Neural progenitor cell (in vitro differentiated cells): ENCODE measurements at regions not wholly inside any gene's neighbourhood (a gene's known extent, or its start where the extent isn't known, plus 50 kb on each side); places are given as distances from the start of the nearest gene placed in this dataset.

Experiments
- DNase-seq: peaks from one replicate; pipeline ENCODE4 v3.0.0-alpha.2; 2016; ENCODE audit warnings: low spot score
- H2AFZ ChIP-seq: fragments of 200-600 bp; sonication (generic); replicated peaks from 2 replicates; pipeline ENCODE4 v1.6.1; 2016; ENCODE audit warnings: antibody characterized with exemption
- H3F3A ChIP-seq: fragments of 200-600 bp; sonication (generic); 2 replicates; pipeline ENCODE4 v1.6.1; 2016; ENCODE audit warnings: antibody characterized with exemption, low read depth
- H3K27ac ChIP-seq: fragments of 200-600 bp; sonication (generic); 2 replicates; pipeline ENCODE4 v1.5.1; 2016; ENCODE audit warnings: mild to moderate bottlenecking
- H3K27me3 ChIP-seq: fragments of 200-600 bp; sonication (generic); 2 replicates; pipeline ENCODE4 v1.6.1; 2016; ENCODE audit warnings: mild to moderate bottlenecking, moderate library complexity
- H3K36me3 ChIP-seq: fragments of 200-600 bp; sonication (generic); 2 replicates; pipeline ENCODE4 v1.5.1; 2016
- H3K4me1 ChIP-seq: fragments of 200-600 bp; sonication (generic); 2 replicates; pipeline ENCODE4 v1.6.1; 2016; ENCODE audit warnings: mixed run types
- H3K4me2 ChIP-seq: fragments of 200-600 bp; sonication (generic); 2 replicates; pipeline ENCODE4 v1.6.1; 2016
- H3K4me3 ChIP-seq: fragments of 200-600 bp; sonication (generic); 2 replicates; pipeline ENCODE4 v1.5.1; 2016
- H3K79me2 ChIP-seq: fragments of 200-600 bp; sonication (generic); 2 replicates; pipeline ENCODE4 v1.6.1; 2016; ENCODE audit warnings: low read depth
- H3K9ac ChIP-seq: fragments of 200-600 bp; sonication (generic); 2 replicates; pipeline ENCODE4 v1.6.1; 2016
- H3K9me3 ChIP-seq: fragments of 200-600 bp; sonication (generic); 2 replicates; pipeline ENCODE4 v1.5.1; 2016; ENCODE audit warnings: low read depth
- H4K20me1 ChIP-seq: fragments of 200-600 bp; sonication (generic); 2 replicates; pipeline ENCODE4 v1.6.1; 2016; ENCODE audit warnings: low read depth
- H3K27ac Mint-ChIP-seq: 3 replicates; pipeline ENCODE4 v1.8.0; 2021; ENCODE audit warnings: mixed read lengths
- H3K27me3 Mint-ChIP-seq: 2 replicates; pipeline ENCODE4 v1.8.0; 2022; ENCODE audit warnings: low read depth, mild to moderate bottlenecking, inconsistent platforms, moderate library complexity, mixed read lengths; ENCODE audit not compliant: insufficient read depth
- H3K36me3 Mint-ChIP-seq: 3 replicates; pipeline ENCODE4 v1.8.0; 2021; ENCODE audit warnings: mixed read lengths
- H3K4me1 Mint-ChIP-seq: 3 replicates; pipeline ENCODE4 v1.8.0; 2021; ENCODE audit warnings: mixed read lengths
- H3K4me3 Mint-ChIP-seq: 3 replicates; pipeline ENCODE4 v1.8.0; 2021; ENCODE audit warnings: mild to moderate bottlenecking, moderate library complexity, mixed read lengths
- H3K9me3 Mint-ChIP-seq: 3 replicates; pipeline ENCODE4 v1.8.0; 2020; ENCODE audit warnings: mixed read lengths
- CTCF ChIP-seq: fragments of 200-600 bp; sonication (generic); IDR thresholded peaks from 2 replicates; pipeline ENCODE4 v1.5.1; 2017; ENCODE audit warnings: antibody characterized with exemption, mild to moderate bottlenecking
- EZH2 ChIP-seq: fragments of 200-600 bp; sonication (generic); IDR thresholded peaks from 2 replicates; pipeline ENCODE4 v1.6.1; 2017; ENCODE audit warnings: antibody characterized with exemption, mild to moderate bottlenecking, moderate library complexity
- EZH2phosphoT487 ChIP-seq: fragments of 200-600 bp; sonication (generic); IDR thresholded peaks from 2 replicates; pipeline ENCODE4 v1.6.1; 2017; ENCODE audit warnings: antibody characterized with exemption

GRCh38 chr2:55759271-55759921 is 65.8 kb upstream of the PNPT1 start:
- TF ChIP-seq CTCF, result no peak
- TF ChIP-seq EZH2phosphoT487, result no peak
- TF ChIP-seq EZH2, result no peak
- no peaks in the 10 kb centered on the region for H3K36me3 Mint-ChIP-seq
- H4K20me1 ChIP-seq, result no peaks in the 10 kb centered on the region
- no peaks in the 10 kb centered on the region for H3K27me3 ChIP-seq
- H3K27me3 Mint-ChIP-seq, result no peaks in the 10 kb centered on the region
- no peaks in the 10 kb centered on the region for H3K79me2 ChIP-seq
- H2AFZ ChIP-seq, result no peak overlapping the region
- H3K27ac Mint-ChIP-seq, result no peak overlapping the region
- no peak overlapping the region for H3K9ac ChIP-seq
- H3K4me3 ChIP-seq, result no peak overlapping the region
- no peaks in the 10 kb centered on the region for H3K36me3 ChIP-seq
- no peaks in the 10 kb centered on the region for H3K4me1 Mint-ChIP-seq
- H3K9me3 Mint-ChIP-seq, result no peaks in the 10 kb centered on the region
- H3K9me3 ChIP-seq, result no peaks in the 10 kb centered on the region
- no peak overlapping the region for H3K4me3 Mint-ChIP-seq
- no peak for DNase-seq
- no peak overlapping the region for H3K4me2 ChIP-seq
- H3K4me1 ChIP-seq, result no peaks in the 10 kb centered on the region
- no peaks in the 10 kb centered on the region for H3F3A ChIP-seq
- no peak overlapping the region for H3K27ac ChIP-seq

GRCh38 chr2:55751966-55752365 is 58.3 kb upstream of the PNPT1 start:
- H3K27ac Mint-ChIP-seq, result no peak overlapping the region
- H3K9me3 Mint-ChIP-seq, result peaks cover 3% of the 10 kb centered on the region
- H3K27me3 ChIP-seq, result no peaks in the 10 kb centered on the region
- no peaks in the 10 kb centered on the region for H3K36me3 ChIP-seq
- H3K4me1 ChIP-seq, result no peaks in the 10 kb centered on the region
- H3K36me3 Mint-ChIP-seq, result no peaks in the 10 kb centered on the region
- H3K9ac ChIP-seq, result no peak overlapping the region
- H3K4me3 ChIP-seq, result no peak overlapping the region
- no peaks in the 10 kb centered on the region for H3K79me2 ChIP-seq
- no peaks in the 10 kb centered on the region for H4K20me1 ChIP-seq
- DNase-seq, result no peak
- no peak overlapping the region for H3K27ac ChIP-seq
- H3K4me1 Mint-ChIP-seq, result no peaks in the 10 kb centered on the region
- H3K27me3 Mint-ChIP-seq, result no peaks in the 10 kb centered on the region
- TF ChIP-seq EZH2, result no peak
- no peak for TF ChIP-seq EZH2phosphoT487
- no peak for TF ChIP-seq CTCF
- no peak overlapping the region for H3K4me2 ChIP-seq
- H3K9me3 ChIP-seq, result no peaks in the 10 kb centered on the region
- H3F3A ChIP-seq, result no peaks in the 10 kb centered on the region
- H2AFZ ChIP-seq, result no peak overlapping the region
- H3K4me3 Mint-ChIP-seq, result no peak overlapping the region

- Histone ChIP-seq H3F3A (no peaks in the 10 kb centered on the region), H2AFZ (no peak overlapping the region), H3K36me3 (no peaks in the 10 kb centered on the region), H3K4me1 (no peaks in the 10 kb centered on the region), H3K9ac (no peak overlapping the region), H3K9me3 (no peaks in the 10 kb centered on the region), H3K4me3 (no peak overlapping the region), H4K20me1 (no peaks in the 10 kb centered on the region), H3K27me3 (no peaks in the 10 kb centered on the region), H3K27ac (no peak overlapping the region), H3K4me2 (no peak overlapping the region), H3K79me2 (no peaks in the 10 kb centered on the region)
- no peak overlapping the region for H3K27ac Mint-ChIP-seq
- H3K27me3 Mint-ChIP-seq, result peaks cover 2% of the 10 kb centered on the region
- H3K4me1 Mint-ChIP-seq, result no peaks in the 10 kb centered on the region
- TF ChIP-seq EZH2 (no peak), CTCF (no peak), EZH2phosphoT487 (no peak)
- H3K36me3 Mint-ChIP-seq, result no peaks in the 10 kb centered on the region
- no peak overlapping the region for H3K4me3 Mint-ChIP-seq
- H3K9me3 Mint-ChIP-seq, result no peaks in the 10 kb centered on the region
- DNase-seq, result no peak
Measured at GRCh38 chr2:55743583-55743982, 49.9 kb upstream of the PNPT1 start.
